Fibroblast of gingiva (primary cell): ENCODE measurements at regions not wholly inside any gene's neighbourhood (a gene's known extent, or its start where the extent isn't known, plus 50 kb on each side); places are given as distances from the start of the nearest gene placed in this dataset.
"Not testable (repeated sequence)": the region's sequence is repeated elsewhere in the genome, so short reads cannot be mapped to it uniquely, and the experiment has no call there.

Source experiments
- DNase-seq: peaks from one replicate; pipeline ENCODE4 v3.0.0-alpha.2; 2011; ENCODE audit warnings: low read depth

DNA sequence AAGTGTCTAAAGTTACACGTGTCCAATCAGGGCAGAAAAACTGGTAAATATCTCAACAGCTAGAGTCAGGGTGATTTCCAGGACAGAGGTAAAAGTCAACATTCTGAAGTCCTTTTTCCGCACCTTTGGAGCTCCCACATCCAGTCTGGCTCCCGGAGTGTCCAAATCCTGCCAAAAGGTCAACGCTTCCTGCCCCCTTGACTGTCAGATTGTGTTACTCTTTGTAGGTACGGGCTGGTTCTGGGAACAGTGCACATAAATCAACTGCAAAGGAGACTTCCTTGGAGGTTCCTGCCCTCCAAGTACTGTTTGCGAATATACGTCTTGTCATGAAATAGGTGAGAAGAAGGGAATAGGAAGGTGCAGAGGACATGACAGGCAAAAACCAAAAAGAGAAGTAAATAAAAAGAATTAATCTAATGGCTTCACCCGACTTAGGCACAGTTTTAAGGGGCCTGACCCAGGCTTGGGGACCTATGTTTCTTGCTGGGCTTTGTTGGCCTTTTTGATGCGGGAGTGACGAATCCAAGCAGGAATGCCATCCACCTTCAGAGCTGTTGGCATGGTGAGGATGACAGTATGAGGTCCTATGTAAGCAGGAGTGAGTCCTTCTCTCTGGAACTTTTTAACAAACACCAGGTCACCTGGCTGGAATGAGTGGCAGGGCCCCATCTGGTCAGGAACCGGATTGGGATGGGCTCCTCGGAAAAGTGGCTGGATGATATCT, 155.4 kb downstream of the TRIM27 start:
- DNase-seq: no peak

DNA sequence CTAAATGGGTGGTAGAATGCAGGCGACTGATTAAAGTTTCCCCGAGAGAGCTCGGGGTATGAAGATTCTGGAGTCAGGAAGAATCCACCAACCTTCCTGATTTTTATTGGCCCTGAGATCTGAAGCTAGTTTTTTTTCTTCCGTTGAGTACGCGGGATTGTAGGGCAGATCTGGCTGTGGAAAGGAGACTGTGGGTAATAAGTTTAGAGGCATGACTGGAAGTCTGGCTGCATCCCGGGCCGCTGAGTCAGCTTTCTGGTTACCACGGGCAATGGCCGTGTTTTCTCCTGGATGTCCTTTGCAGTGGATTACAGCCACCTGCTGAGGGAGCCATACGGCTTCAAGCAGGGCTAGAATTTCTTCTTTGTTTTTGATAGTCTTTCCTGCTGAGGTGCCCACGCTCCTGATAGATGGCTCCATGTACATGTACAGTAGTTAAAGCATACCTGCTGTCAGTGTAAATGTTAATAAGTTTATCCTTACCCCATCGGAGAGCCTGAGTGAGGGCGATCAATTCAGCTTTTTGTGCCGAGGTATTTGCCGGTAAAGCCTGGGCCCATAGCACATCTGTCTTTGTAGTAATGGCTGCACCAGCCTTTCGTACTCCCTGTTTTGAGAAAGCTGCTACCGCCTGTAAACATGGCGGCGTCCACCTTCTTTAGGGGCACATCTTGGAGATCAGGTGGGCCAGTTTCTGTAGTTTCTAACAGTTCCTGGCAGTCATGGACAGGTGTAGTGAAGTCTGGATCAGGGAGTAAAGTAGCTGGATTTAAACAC, 154.0 kb downstream of the TRIM27 start:
- peak; percentile 26 for DNase-seq

DNA sequence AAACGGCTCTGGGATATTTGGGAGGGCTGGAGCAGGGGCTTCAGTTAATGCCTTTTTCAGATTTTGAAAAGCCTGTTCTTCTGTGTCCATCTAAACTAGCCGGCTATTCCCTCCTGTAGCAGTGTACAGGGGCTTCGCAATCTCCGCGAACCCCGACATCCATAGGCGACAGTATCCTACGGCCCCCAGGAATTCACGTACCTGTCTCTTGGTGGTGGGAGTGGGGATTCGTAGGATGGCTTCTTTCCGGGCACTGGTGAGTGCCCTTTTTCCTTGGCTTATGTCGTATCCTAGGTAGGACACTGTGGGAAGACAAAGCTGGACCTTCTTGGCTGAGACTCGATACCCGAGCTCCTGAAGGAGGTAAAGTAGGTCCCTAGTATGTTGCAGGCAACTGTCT, 153.1 kb downstream of the TRIM27 start:
- DNase-seq: no peak

- no peak for DNase-seq
Observed at GRCh38 chr6:28771401-28772267, 152.2 kb downstream of the TRIM27 start.

GRCh38 chr6:28772480-28773381, 151.1 kb downstream of the TRIM27 start:
- no peak for DNase-seq

DNA sequence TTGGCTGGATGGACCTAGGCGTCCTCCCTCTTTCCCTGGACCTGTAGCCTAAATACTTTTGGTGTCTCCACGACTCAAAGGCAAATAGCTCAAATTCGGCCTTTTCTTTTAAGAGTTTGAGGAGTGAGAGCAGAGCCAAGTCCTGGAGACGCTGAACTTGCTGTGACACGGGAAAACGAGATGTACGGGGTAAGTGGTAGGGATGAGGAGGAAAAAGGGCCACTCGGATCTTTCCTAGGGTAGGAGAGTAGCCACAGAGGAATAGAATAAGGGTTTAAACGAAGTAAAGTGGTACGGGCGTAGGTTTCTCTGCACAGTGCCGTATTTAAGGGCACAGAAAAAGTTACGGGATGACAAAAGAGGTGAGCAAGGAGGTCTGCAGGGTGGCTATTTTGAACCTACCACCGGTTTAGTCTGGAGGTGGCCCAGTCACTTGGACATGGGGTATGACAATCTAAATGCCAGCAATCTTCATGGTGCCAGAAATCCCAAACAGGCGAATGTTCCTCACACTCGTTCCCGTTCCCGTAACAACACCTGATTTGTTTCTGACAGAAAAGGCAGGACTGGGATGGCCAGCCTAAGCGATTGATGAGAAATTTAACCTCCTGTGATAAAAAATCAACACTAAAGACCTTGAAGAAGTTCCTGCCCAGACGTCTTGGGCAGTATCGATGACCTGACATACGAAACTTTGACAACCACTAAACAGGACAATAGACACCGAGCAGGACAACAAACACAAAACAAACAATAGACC, 149.3 kb downstream of the TRIM27 start:
- no peak for DNase-seq

- DNase-seq: no peak
Observed at GRCh38 chr6:28775052-28775376, 148.8 kb downstream of the TRIM27 start.

- DNase-seq: no peak
Observed at GRCh38 chr6:28775405-28776129, 148.2 kb downstream of the TRIM27 start.

- no peak for DNase-seq
Observed at GRCh38 chr6:28776269-28777146, 147.3 kb downstream of the TRIM27 start.

- DNase-seq: no peak
Observed at GRCh38 chr6:28777147-28777461, 146.7 kb downstream of the TRIM27 start.

- DNase-seq: no peak
Observed at GRCh38 chr6:28782113-28782673, 141.6 kb downstream of the TRIM27 start.

GRCh38 chr6:28785962-28786679, 137.7 kb downstream of the TRIM27 start:
- DNase-seq: no peak

GRCh38 chr6:28789553-28790083, 134.2 kb downstream of the TRIM27 start:
- peak; percentile 55 for DNase-seq

DNA sequence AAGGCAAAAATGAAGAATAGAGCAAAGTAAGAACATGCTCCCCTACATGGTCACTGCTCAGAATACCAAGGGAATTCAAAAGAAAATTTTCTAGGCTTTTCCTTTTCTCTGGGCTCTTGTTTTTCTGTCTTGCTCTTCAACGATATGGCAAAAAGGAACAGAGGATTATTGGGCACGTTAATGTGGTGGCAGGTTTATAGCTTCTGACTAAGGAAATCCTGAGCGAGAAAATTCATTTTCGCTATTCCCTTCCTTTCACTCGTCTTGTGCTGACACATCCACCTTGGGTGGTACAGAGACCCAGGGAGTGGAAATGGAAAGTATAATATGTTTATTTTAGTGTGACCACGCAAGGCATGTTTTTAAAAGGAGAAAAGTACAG, 132.8 kb downstream of the TRIM27 start:
- DNase-seq: no peak

GRCh38 chr6:28794175-28795002, 129.4 kb downstream of the TRIM27 start:
- peak; percentile 29 for DNase-seq

- not testable (repeated sequence) for DNase-seq
Observed at GRCh38 chr6:28800647-28801046, 123.1 kb downstream of the TRIM27 start.
